ENCODE measurements at regions not wholly inside any gene's neighbourhood (a gene's known extent, or its start where the extent isn't known, plus 50 kb on each side); places are given as distances from the start of the nearest gene placed in this dataset.

DNA sequence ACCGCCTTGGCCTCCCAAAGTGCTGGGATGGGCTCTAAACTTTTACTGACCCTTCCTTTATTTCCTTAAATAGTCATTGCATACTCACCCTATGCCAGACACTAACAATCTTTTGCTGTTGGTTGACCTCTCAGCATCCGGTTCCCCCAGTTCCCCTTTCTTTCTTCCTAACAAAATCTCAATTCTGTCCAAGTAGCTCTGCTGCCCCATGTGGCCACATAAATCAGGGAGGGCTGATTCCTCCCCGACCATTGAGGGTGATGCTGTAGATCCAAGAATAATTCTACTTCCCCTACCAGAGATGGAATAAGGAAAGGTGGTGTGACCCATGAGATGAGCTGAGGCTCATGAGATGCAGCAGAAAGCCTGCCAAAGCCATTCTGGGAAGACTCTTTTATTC, 315.3 kb upstream of the MSX2 start:
- Histone ChIP-seq H4K8ac (ENCODE audit: low read depth, low read length) (no peak overlapping the region), H3K79me1 (ENCODE audit: low read length) (no peaks in the 10 kb centered on the region), H3K56ac (ENCODE audit: low read length) (no peak overlapping the region), H2BK15ac (replicated peaks; ENCODE audit: low read depth) (no peak overlapping the region), H2BK5ac (ENCODE audit: low read length) (no peak overlapping the region), H3K9ac (ENCODE audit: low read length) (no peak overlapping the region), H3K79me2 (ENCODE audit: control insufficient read depth, insufficient read depth, low read length) (no peaks in the 10 kb centered on the region), H3K4me3 (ENCODE audit: low read length) (no peak overlapping the region), H4K5ac (ENCODE audit: low read length) (no peak overlapping the region), H2BK120ac (ENCODE audit: low read depth, low read length) (no peak overlapping the region), H3K23ac (ENCODE audit: low read length) (no peak overlapping the region), H3K18ac (ENCODE audit: low read length) (no peak overlapping the region), H3K27ac (ENCODE audit: low read depth, low read length) (no peak overlapping the region), H3K27me3 (ENCODE audit: insufficient read depth, low read length, poor library complexity) (no peaks in the 10 kb centered on the region), H3K4me1 (ENCODE audit: control insufficient read depth, low read depth, low read length) (no peaks in the 10 kb centered on the region), H3K4ac (ENCODE audit: low read depth, low read length) (no peak overlapping the region), H3K4me2 (ENCODE audit: low read length) (no peak overlapping the region), H3K36me3 (ENCODE audit: control insufficient read depth, insufficient read depth, low read length) (no peaks in the 10 kb centered on the region), H2AK5ac (ENCODE audit: low read length) (no peak overlapping the region)
- DNase-seq = peak; percentile 45
- no CpG with 5 or more reads among the region's 3 CpGs for WGBS (ENCODE audit: extremely low coverage, insufficient coverage, low lambda C conversion rate)

DNA sequence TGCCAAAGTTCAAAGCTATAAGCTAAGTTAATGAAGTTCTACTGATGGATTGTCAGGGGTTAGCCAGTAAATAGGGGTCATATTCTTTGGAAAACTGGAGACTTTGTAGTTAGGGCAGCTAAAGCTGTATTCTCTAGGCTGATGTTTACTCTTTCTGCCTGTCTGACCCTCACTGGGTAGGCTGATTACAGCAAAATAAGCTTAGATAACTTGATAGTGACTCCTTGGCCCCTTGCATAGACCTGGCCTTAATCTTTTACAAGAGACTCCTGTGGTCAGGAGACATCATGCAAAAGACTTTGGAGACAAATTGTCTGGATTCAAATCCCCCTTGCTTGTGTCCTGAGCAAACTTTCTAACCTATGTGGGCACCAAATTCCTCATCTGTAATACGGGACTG, 314.4 kb upstream of the MSX2 start:
- no peaks in the 10 kb centered on the region for H3K4me1 ChIP-seq (ENCODE audit: control insufficient read depth, low read depth, low read length)
- H3K36me3 ChIP-seq (ENCODE audit: control insufficient read depth, insufficient read depth, low read length) = no peaks in the 10 kb centered on the region
- H2AK5ac ChIP-seq (ENCODE audit: low read length) = no peak overlapping the region
- no peak overlapping the region for H3K4me2 ChIP-seq (ENCODE audit: low read length)
- H3K9ac ChIP-seq (ENCODE audit: low read length) = no peak overlapping the region
- no peaks in the 10 kb centered on the region for H3K79me2 ChIP-seq (ENCODE audit: control insufficient read depth, insufficient read depth, low read length)
- no peak overlapping the region for H3K23ac ChIP-seq (ENCODE audit: low read length)
- no peak overlapping the region for H2BK15ac ChIP-seq (replicated peaks; ENCODE audit: low read depth)
- no peak overlapping the region for H2BK5ac ChIP-seq (ENCODE audit: low read length)
- H3K79me1 ChIP-seq (ENCODE audit: low read length) = no peaks in the 10 kb centered on the region
- no peak overlapping the region for H3K56ac ChIP-seq (ENCODE audit: low read length)
- H3K27ac ChIP-seq (ENCODE audit: low read depth, low read length) = no peak overlapping the region
- DNase-seq = peak; percentile 25
- H3K27me3 ChIP-seq (ENCODE audit: insufficient read depth, low read length, poor library complexity) = no peaks in the 10 kb centered on the region
- H2BK120ac ChIP-seq (ENCODE audit: low read depth, low read length) = no peak overlapping the region
- no peak overlapping the region for H4K5ac ChIP-seq (ENCODE audit: low read length)
- no CpG with 5 or more reads among the region's 1 CpG for WGBS (ENCODE audit: extremely low coverage, insufficient coverage, low lambda C conversion rate)
- H3K4me3 ChIP-seq (ENCODE audit: low read length) = no peak overlapping the region
- no peak overlapping the region for H3K4ac ChIP-seq (ENCODE audit: low read depth, low read length)
- H4K8ac ChIP-seq (ENCODE audit: low read depth, low read length) = no peak overlapping the region
- no peak overlapping the region for H3K18ac ChIP-seq (ENCODE audit: low read length)

DNA sequence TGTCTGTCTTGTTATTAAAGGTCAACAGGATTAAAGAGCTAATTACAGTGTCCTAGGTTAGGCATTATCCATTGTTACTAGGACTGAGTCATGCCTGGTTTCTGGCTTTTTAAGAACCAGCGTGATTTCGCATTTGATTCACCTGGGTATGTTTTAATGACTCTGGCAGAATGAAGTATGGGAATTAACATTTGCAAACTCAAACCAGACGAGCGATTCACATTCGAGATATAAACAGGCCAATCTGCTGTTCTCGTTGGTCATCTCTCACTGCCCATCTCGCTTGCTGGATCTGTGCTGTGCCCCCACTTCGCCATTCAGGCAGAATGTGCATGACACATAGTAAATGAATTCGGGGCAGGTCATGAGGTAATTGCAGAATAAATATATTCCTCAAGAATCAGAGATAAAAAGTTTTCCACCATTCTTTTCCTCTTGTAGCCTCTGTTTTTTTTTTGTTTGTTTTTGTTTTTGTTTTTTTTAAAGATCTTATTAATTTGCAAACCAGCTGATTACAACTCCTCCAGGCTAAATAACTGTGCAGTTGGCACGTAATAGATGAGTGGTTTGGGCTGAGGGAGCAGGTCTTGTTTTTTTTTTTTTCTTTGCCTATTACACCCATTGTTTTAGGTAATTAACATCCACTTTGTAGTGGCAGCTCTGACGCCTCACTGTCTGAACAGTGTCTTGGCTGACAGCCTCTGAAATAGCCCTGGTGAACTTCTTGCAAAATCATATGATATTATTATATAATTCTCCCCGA, 313.5 kb upstream of the MSX2 start:
- Histone ChIP-seq H3K56ac (ENCODE audit: low read length) (peak overlapping the region; percentile 9), H2BK5ac (ENCODE audit: low read length) (no peak overlapping the region), H4K8ac (ENCODE audit: low read depth, low read length) (no peak overlapping the region), H3K79me2 (ENCODE audit: control insufficient read depth, insufficient read depth, low read length) (no peaks in the 10 kb centered on the region), H3K27ac (ENCODE audit: low read depth, low read length) (no peak overlapping the region), H2BK15ac (replicated peaks; ENCODE audit: low read depth) (no peak overlapping the region), H3K18ac (ENCODE audit: low read length) (no peak overlapping the region), H3K27me3 (ENCODE audit: insufficient read depth, low read length, poor library complexity) (no peaks in the 10 kb centered on the region), H3K36me3 (ENCODE audit: control insufficient read depth, insufficient read depth, low read length) (no peaks in the 10 kb centered on the region), H3K23ac (ENCODE audit: low read length) (no peak overlapping the region), H3K4ac (ENCODE audit: low read depth, low read length) (no peak overlapping the region), H3K79me1 (ENCODE audit: low read length) (no peaks in the 10 kb centered on the region), H3K4me1 (ENCODE audit: control insufficient read depth, low read depth, low read length) (no peaks in the 10 kb centered on the region), H2AK5ac (ENCODE audit: low read length) (no peak overlapping the region), H3K9ac (ENCODE audit: low read length) (no peak overlapping the region), H4K5ac (ENCODE audit: low read length) (no peak overlapping the region), H3K4me3 (ENCODE audit: low read length) (no peak overlapping the region), H2BK120ac (ENCODE audit: low read depth, low read length) (no peak overlapping the region), H3K4me2 (ENCODE audit: low read length) (no peak overlapping the region)
- peak; percentile 32 for DNase-seq
- no CpG with 5 or more reads among the region's 12 CpGs for WGBS (ENCODE audit: extremely low coverage, insufficient coverage, low lambda C conversion rate)

DNA sequence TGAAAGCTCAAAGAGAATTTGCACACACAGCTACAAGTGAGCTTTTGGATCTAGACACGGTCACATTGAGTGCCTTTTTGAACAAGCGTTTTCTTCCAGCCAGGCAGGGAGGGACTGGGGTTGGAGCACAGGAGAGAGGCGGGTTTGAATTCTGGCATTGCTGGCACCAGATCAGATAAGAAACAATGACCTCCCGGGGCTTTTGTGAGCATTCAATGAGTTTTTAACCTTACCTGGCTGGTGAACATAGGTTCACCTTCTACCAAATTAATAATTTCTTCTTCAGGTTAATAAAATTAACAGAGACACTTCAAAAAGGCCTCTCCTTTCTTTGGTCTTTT, 312.9 kb upstream of the MSX2 start:
- no peaks in the 10 kb centered on the region for H3K36me3 ChIP-seq (ENCODE audit: control insufficient read depth, insufficient read depth, low read length)
- no peaks in the 10 kb centered on the region for H3K79me1 ChIP-seq (ENCODE audit: low read length)
- H3K4me1 ChIP-seq (ENCODE audit: control insufficient read depth, low read depth, low read length) = no peaks in the 10 kb centered on the region
- no peak overlapping the region for H2BK15ac ChIP-seq (replicated peaks; ENCODE audit: low read depth)
- no peak overlapping the region for H3K23ac ChIP-seq (ENCODE audit: low read length)
- DNase-seq = peak; percentile 32
- no peak overlapping the region for H4K8ac ChIP-seq (ENCODE audit: low read depth, low read length)
- no peaks in the 10 kb centered on the region for H3K27me3 ChIP-seq (ENCODE audit: insufficient read depth, low read length, poor library complexity)
- H3K56ac ChIP-seq (ENCODE audit: low read length) = no peak overlapping the region
- no peak overlapping the region for H3K9ac ChIP-seq (ENCODE audit: low read length)
- no peak overlapping the region for H2AK5ac ChIP-seq (ENCODE audit: low read length)
- no peak overlapping the region for H3K4me2 ChIP-seq (ENCODE audit: low read length)
- no peak overlapping the region for H4K5ac ChIP-seq (ENCODE audit: low read length)
- H3K4me3 ChIP-seq (ENCODE audit: low read length) = no peak overlapping the region
- no CpG with 5 or more reads among the region's 4 CpGs for WGBS (ENCODE audit: extremely low coverage, insufficient coverage, low lambda C conversion rate)
- no peak overlapping the region for H3K18ac ChIP-seq (ENCODE audit: low read length)
- H2BK5ac ChIP-seq (ENCODE audit: low read length) = no peak overlapping the region
- H3K27ac ChIP-seq (ENCODE audit: low read depth, low read length) = no peak overlapping the region
- H3K4ac ChIP-seq (ENCODE audit: low read depth, low read length) = no peak overlapping the region
- no peak overlapping the region for H2BK120ac ChIP-seq (ENCODE audit: low read depth, low read length)
- H3K79me2 ChIP-seq (ENCODE audit: control insufficient read depth, insufficient read depth, low read length) = no peaks in the 10 kb centered on the region

DNA sequence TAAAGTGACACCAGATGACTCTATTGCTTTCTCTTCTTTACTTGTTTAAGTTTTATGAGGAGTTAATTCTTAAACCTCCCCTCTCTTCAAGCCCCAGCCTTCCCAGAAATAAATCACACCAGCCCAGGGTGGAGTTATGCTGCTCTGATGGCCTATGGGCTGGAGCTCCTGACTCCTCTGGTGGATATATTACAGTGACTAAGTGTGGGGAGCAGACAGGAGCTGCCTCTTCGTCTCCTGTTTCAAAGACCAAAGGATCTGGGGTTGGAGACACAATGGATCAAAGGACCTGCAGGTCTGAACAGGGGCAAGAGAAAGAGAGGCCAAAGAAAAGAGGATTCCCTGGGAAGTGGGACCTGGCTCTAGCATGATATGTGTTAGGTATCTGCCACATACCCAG, 312.0 kb upstream of the MSX2 start:
- no CpG with 5 or more reads among the region's 1 CpG for WGBS (ENCODE audit: extremely low coverage, insufficient coverage, low lambda C conversion rate)
- Histone ChIP-seq H3K27me3 (ENCODE audit: insufficient read depth, low read length, poor library complexity) (no peaks in the 10 kb centered on the region), H3K27ac (ENCODE audit: low read depth, low read length) (no peak overlapping the region), H3K23ac (ENCODE audit: low read length) (no peak overlapping the region), H2BK120ac (ENCODE audit: low read depth, low read length) (no peak overlapping the region), H3K4me1 (ENCODE audit: control insufficient read depth, low read depth, low read length) (no peaks in the 10 kb centered on the region), H2BK5ac (ENCODE audit: low read length) (no peak overlapping the region), H4K5ac (ENCODE audit: low read length) (no peak overlapping the region), H2BK15ac (replicated peaks; ENCODE audit: low read depth) (peak overlapping the region; percentile 64), H3K4me3 (ENCODE audit: low read length) (no peak overlapping the region), H3K9ac (ENCODE audit: low read length) (no peak overlapping the region), H3K4ac (ENCODE audit: low read depth, low read length) (peak overlapping the region; percentile 70), H3K36me3 (ENCODE audit: control insufficient read depth, insufficient read depth, low read length) (no peaks in the 10 kb centered on the region), H3K79me1 (ENCODE audit: low read length) (no peaks in the 10 kb centered on the region), H2AK5ac (ENCODE audit: low read length) (no peak overlapping the region), H3K4me2 (ENCODE audit: low read length) (no peak overlapping the region), H3K18ac (ENCODE audit: low read length) (no peak overlapping the region), H4K8ac (ENCODE audit: low read depth, low read length) (no peak overlapping the region), H3K79me2 (ENCODE audit: control insufficient read depth, insufficient read depth, low read length) (no peaks in the 10 kb centered on the region), H3K56ac (ENCODE audit: low read length) (no peak overlapping the region)
- peak; percentile 16 for DNase-seq

DNA sequence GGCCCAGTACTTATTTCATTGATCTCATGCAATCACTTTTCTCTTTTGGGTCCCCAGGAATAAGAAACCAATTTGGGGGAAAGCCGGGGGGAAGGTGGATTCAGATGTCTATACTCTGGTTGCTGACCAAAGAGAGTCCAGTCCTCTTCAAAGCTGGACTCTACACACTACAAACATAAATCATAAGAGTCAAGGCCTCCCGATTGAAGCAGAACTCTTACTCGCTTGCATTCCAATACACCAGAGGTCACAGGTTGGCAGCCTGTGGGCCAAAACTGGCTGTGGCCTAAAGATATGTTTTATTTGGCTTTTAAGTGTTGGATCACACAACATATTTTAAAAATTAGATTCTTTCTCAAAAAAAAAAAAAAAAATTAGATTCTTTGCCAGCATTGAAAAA, 311.4 kb upstream of the MSX2 start:
- H3K79me2 ChIP-seq (ENCODE audit: control insufficient read depth, insufficient read depth, low read length) = no peaks in the 10 kb centered on the region
- peak overlapping the region; percentile 64 for H2BK15ac ChIP-seq (replicated peaks; ENCODE audit: low read depth)
- peak overlapping the region; percentile 19 for H2BK120ac ChIP-seq (ENCODE audit: low read depth, low read length)
- H3K4me3 ChIP-seq (ENCODE audit: low read length) = no peak overlapping the region
- no peaks in the 10 kb centered on the region for H3K27me3 ChIP-seq (ENCODE audit: insufficient read depth, low read length, poor library complexity)
- no peak overlapping the region for H4K8ac ChIP-seq (ENCODE audit: low read depth, low read length)
- no peak overlapping the region for H2AK5ac ChIP-seq (ENCODE audit: low read length)
- H3K36me3 ChIP-seq (ENCODE audit: control insufficient read depth, insufficient read depth, low read length) = no peaks in the 10 kb centered on the region
- no peaks in the 10 kb centered on the region for H3K79me1 ChIP-seq (ENCODE audit: low read length)
- H3K27ac ChIP-seq (ENCODE audit: low read depth, low read length) = no peak overlapping the region
- no peaks in the 10 kb centered on the region for H3K4me1 ChIP-seq (ENCODE audit: control insufficient read depth, low read depth, low read length)
- no peak overlapping the region for H3K56ac ChIP-seq (ENCODE audit: low read length)
- no peak for DNase-seq
- H4K5ac ChIP-seq (ENCODE audit: low read length) = no peak overlapping the region
- no peak overlapping the region for H3K4me2 ChIP-seq (ENCODE audit: low read length)
- no peak overlapping the region for H3K4ac ChIP-seq (ENCODE audit: low read depth, low read length)
- no peak overlapping the region for H2BK5ac ChIP-seq (ENCODE audit: low read length)
- WGBS (ENCODE audit: extremely low coverage, insufficient coverage, low lambda C conversion rate) = no CpG with 5 or more reads among the region's 3 CpGs
- no peak overlapping the region for H3K23ac ChIP-seq (ENCODE audit: low read length)
- no peak overlapping the region for H3K18ac ChIP-seq (ENCODE audit: low read length)
- H3K9ac ChIP-seq (ENCODE audit: low read length) = no peak overlapping the region
